Upper lobe of left lung (tissue), 6 donors: ENCODE measurements at regions not wholly inside any gene's neighbourhood (a gene's known extent, or its start where the extent isn't known, plus 50 kb on each side); places are given as distances from the start of the nearest gene placed in this dataset.

Experiments
- ATAC-seq, 2 donors: fragments of 200-7000 bp; cut with Tn5 transposase; one replicate each; pipeline ENCODE4 v1.9.1; 2022; ENCODE audit warnings: mild to moderate bottlenecking in 2 of 2, moderate library complexity in 2 of 2; ENCODE audit not compliant: low FRiP score in 2 of 2
- DNase-seq, 2 donors: peaks; one replicate each; pipeline ENCODE4 v3.0.0-alpha.2; 2019 to 2020
- H3K27ac ChIP-seq, 4 donors: fragments of 200-600 bp; sonication (generic); one replicate each; pipeline ENCODE4 v1.5.1; 2016 to 2019
- H3K27me3 ChIP-seq, 4 donors: fragments of 200-600 bp; sonication (generic); one replicate each; pipeline ENCODE4 v1.5.1; 2017 to 2019
- H3K36me3 ChIP-seq, 4 donors: fragments of 200-600 bp; sonication (generic); one replicate each; pipeline ENCODE4 v1.5.1; 2016 to 2019
- H3K4me1 ChIP-seq, 4 donors: fragments of 200-600 bp; sonication (generic); one replicate each; pipeline ENCODE4 v1.5.1; 2018 to 2019
- H3K4me3 ChIP-seq, 4 donors: fragments of 200-600 bp; sonication (generic); one replicate each; pipeline ENCODE4 v1.5.1; 2017 to 2019; ENCODE audit warnings: mild to moderate bottlenecking in 2 of 4, moderate library complexity in 1 of 4
- H3K9me3 ChIP-seq, 4 donors: fragments of 200-600 bp; sonication (generic); one replicate each; pipeline ENCODE4 v1.5.1; 2018 to 2019
- EP300 ChIP-seq, 4 donors: sonication (generic); formaldehyde crosslinking; IDR thresholded peaks; one replicate each; pipeline ENCODE4 v1.5.1; 2017; ENCODE audit warnings: antibody characterized with exemption in 4 of 4, control low read depth in 2 of 4
- POLR2A ChIP-seq, 4 donors: fragments of 450-650 bp; IDR thresholded peaks; one replicate each; pipeline ENCODE4 v1.5.1; 2016 to 2017; ENCODE audit warnings: antibody characterized with exemption in 4 of 4, mild to moderate bottlenecking in 2 of 4
- POLR2AphosphoS5 ChIP-seq, 2 donors: sonication (generic); formaldehyde crosslinking; IDR thresholded peaks; one replicate each; pipeline ENCODE4 v1.5.1; 2017; ENCODE audit warnings: antibody characterized with exemption in 2 of 2
- WGBS, 2 donors: methylation state at CpG; one replicate each; pipeline ENCODE4 v1.1.5; 2017 to 2018; 5-methylcytosine and 5-hydroxymethylcytosine counted together
- TF ChIP-seq, protein P1 (sequence below), 6 experiments: fragments of 450-650 bp in 4 of 6; fragments of 200-600 bp in 2 of 6; sonication (generic) in 2 of 6; IDR thresholded peaks; one replicate each; pipeline ENCODE4 v1.5.1; 2016 to 2019; ENCODE audit warnings: antibody characterized with exemption in 6 of 6
- donor health status: DM: no; HTN: no; CAD: no; lungs with moderate emphysema.
- donor health status: DM: no; HTN: yes; CAD: no; lungs with severe emphysema.

DNA sequence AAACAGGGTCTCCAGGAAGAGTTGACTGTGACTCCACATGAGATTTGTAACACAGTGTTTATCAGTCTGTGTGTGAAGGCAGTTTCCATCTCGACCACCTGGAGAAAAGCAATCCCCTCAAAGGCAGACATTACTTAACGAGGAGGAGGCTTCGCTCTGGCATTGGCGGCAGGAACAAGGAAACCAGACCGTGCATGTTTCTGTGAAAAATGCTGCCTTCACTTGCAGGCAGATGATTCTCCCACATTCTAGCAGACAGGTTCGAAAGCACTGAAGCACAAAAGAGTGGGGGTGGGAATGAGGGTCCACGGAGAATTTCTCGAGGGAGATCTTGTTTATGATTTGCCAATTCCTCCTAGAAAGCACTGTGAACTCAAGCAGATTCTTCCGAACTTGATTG lies 414.0 kb downstream of the SLC4A3 start:
- Histone ChIP-seq H3K9me3 (no peaks in the 10 kb centered on the region), H3K27me3 (no peaks in the 10 kb centered on the region), H3K36me3 (no peaks in the 10 kb centered on the region), H3K4me3 (no peak overlapping the region), H3K4me1 (no peaks in the 10 kb centered on the region), H3K27ac (no peak overlapping the region)
- TF ChIP-seq POLR2A (IDR thresholded peaks at IDR 0.05) (no peak), EP300 (IDR thresholded peaks at IDR 0.05) (no peak), POLR2AphosphoS5 (IDR thresholded peaks at IDR 0.05) (no peak)
- TF ChIP-seq, protein P1, sequence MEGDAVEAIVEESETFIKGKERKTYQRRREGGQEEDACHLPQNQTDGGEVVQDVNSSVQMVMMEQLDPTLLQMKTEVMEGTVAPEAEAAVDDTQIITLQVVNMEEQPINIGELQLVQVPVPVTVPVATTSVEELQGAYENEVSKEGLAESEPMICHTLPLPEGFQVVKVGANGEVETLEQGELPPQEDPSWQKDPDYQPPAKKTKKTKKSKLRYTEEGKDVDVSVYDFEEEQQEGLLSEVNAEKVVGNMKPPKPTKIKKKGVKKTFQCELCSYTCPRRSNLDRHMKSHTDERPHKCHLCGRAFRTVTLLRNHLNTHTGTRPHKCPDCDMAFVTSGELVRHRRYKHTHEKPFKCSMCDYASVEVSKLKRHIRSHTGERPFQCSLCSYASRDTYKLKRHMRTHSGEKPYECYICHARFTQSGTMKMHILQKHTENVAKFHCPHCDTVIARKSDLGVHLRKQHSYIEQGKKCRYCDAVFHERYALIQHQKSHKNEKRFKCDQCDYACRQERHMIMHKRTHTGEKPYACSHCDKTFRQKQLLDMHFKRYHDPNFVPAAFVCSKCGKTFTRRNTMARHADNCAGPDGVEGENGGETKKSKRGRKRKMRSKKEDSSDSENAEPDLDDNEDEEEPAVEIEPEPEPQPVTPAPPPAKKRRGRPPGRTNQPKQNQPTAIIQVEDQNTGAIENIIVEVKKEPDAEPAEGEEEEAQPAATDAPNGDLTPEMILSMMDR (IDR thresholded peaks at IDR 0.05) = no peak
- no peak for DNase-seq
- no peak for ATAC-seq
- WGBS, 2 donors = 65 to 74% methylated on average over 9 of the region's 9 CpGs

GRCh38 chr2:220043155-220043989 lies 415.9 kb downstream of the SLC4A3 start:
- H3K4me3 ChIP-seq = no peak overlapping the region
- no peaks in the 10 kb centered on the region for H3K36me3 ChIP-seq
- 64 to 70% methylated on average over 2 of the region's 2 CpGs for WGBS, 2 donors
- H3K27ac ChIP-seq = no peak overlapping the region
- H3K4me1 ChIP-seq = no peaks in the 10 kb centered on the region
- ATAC-seq (no peak), DNase-seq (no peak)
- TF ChIP-seq, protein P1 (IDR thresholded peaks at IDR 0.05) = no peak
- TF ChIP-seq POLR2AphosphoS5 (IDR thresholded peaks at IDR 0.05) (no peak), EP300 (IDR thresholded peaks at IDR 0.05) (no peak), POLR2A (IDR thresholded peaks at IDR 0.05) (no peak)
- no peaks in the 10 kb centered on the region for H3K9me3 ChIP-seq
- no peaks in the 10 kb centered on the region for H3K27me3 ChIP-seq

DNA sequence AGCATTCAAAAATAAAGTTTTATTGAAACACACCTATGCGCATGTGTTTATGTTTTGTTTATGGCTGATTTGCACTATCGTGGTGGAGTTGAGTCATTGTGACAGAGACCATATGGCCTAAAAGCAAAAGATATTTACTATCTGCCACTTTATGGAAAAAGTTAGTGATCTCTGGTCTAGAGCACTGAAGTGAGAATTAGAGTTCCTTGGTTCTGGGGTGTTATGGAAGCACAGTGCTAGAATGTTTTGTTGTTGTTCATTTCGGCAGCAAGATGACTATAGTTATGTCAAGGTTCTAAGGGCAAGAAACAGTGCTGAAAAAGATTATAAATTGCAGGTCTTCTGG lies 416.5 kb downstream of the SLC4A3 start:
- ATAC-seq = no peak
- no peak for DNase-seq
- Histone ChIP-seq H3K4me1 (no peaks in the 10 kb centered on the region), H3K27ac (no peak overlapping the region), H3K9me3 (no peaks in the 10 kb centered on the region), H3K36me3 (no peaks in the 10 kb centered on the region), H3K4me3 (no peak overlapping the region), H3K27me3 (no peaks in the 10 kb centered on the region)
- WGBS, 2 donors = 81 to 85% methylated on average over 3 of the region's 3 CpGs
- TF ChIP-seq POLR2AphosphoS5 (IDR thresholded peaks at IDR 0.05) = no peak
- no peak for TF ChIP-seq POLR2A (IDR thresholded peaks at IDR 0.05)
- TF ChIP-seq, protein P1 (IDR thresholded peaks at IDR 0.05) = no peak
- TF ChIP-seq EP300 (IDR thresholded peaks at IDR 0.05) = no peak

- Histone ChIP-seq H3K9me3 (no peaks in the 10 kb centered on the region), H3K27ac (no peak overlapping the region), H3K27me3 (no peaks in the 10 kb centered on the region), H3K36me3 (no peaks in the 10 kb centered on the region), H3K4me3 (no peak overlapping the region), H3K4me1 (no peaks in the 10 kb centered on the region)
- ATAC-seq = no peak
- DNase-seq = no peak
- WGBS, 2 donors = 52 to 59% methylated on average over 1 of the region's 1 CpG
- TF ChIP-seq POLR2AphosphoS5 (IDR thresholded peaks at IDR 0.05) = no peak
- TF ChIP-seq, protein P1 (IDR thresholded peaks at IDR 0.05) = no peak
- no peak for TF ChIP-seq EP300 (IDR thresholded peaks at IDR 0.05)
- no peak for TF ChIP-seq POLR2A (IDR thresholded peaks at IDR 0.05)
These were observed 417.0 kb downstream of the SLC4A3 start for GRCh38 chr2:220044383-220044782.

GRCh38 chr2:220046507-220046906 lies 419.1 kb downstream of the SLC4A3 start:
- 70 to 75% methylated on average over 2 of the region's 2 CpGs for WGBS, 2 donors
- no peaks in the 10 kb centered on the region for H3K4me1 ChIP-seq
- H3K27me3 ChIP-seq = no peaks in the 10 kb centered on the region
- no peak overlapping the region for H3K4me3 ChIP-seq
- no peak for TF ChIP-seq EP300 (IDR thresholded peaks at IDR 0.05)
- no peak for TF ChIP-seq POLR2AphosphoS5 (IDR thresholded peaks at IDR 0.05)
- TF ChIP-seq POLR2A (IDR thresholded peaks at IDR 0.05) = no peak
- TF ChIP-seq, protein P1 (IDR thresholded peaks at IDR 0.05) = no peak
- no peak for DNase-seq
- ATAC-seq = no peak
- no peaks in the 10 kb centered on the region for H3K36me3 ChIP-seq
- H3K9me3 ChIP-seq = no peaks in the 10 kb centered on the region
- no peak overlapping the region for H3K27ac ChIP-seq
